Thyroid gland (tissue), 4 donors: ENCODE measurements at regions not wholly inside any gene's neighbourhood (a gene's known extent, or its start where the extent isn't known, plus 50 kb on each side); places are given as distances from the start of the nearest gene placed in this dataset.

ENCODE experiments used
- DNase-seq, 2 donors: peaks; one replicate each; pipeline ENCODE4 v3.0.0-alpha.2; 2019
- H3K27ac ChIP-seq, 3 donors: fragments of 200-600 bp; sonication (generic); 1 replicate in 2 of 3; 2 replicates in 1 of 3; pipeline ENCODE4 v1.5.1; 2016 to 2019; ENCODE audit warnings: mild to moderate bottlenecking in 1 of 3, moderate library complexity in 1 of 3
- H3K27me3 ChIP-seq: fragments of 200-600 bp; sonication (generic); one replicate; pipeline ENCODE4 v1.5.1; 2019
- H3K36me3 ChIP-seq, 2 donors: fragments of 200-600 bp; sonication (generic); one replicate each; pipeline ENCODE4 v1.5.1; 2016 to 2019
- H3K4me1 ChIP-seq, 2 donors: fragments of 200-600 bp; sonication (generic); one replicate each; pipeline ENCODE4 v1.5.1; 2017 to 2019
- H3K4me3 ChIP-seq, 3 donors: fragments of 200-600 bp; sonication (generic); replicated peaks in 1 of 3; 1 replicate in 2 of 3; 2 replicates in 1 of 3; pipeline ENCODE4 v1.5.1; 2016; ENCODE audit warnings: mild to moderate bottlenecking in 1 of 3
- H3K9me3 ChIP-seq: fragments of 200-600 bp; sonication (generic); one replicate; pipeline ENCODE4 v1.5.1; 2017
- CTCF ChIP-seq, 6 experiments: fragments of 200-600 bp in 3 of 6; fragments of 450-650 bp in 3 of 6; sonication (generic) in 3 of 6; IDR thresholded peaks; one replicate each; pipeline ENCODE4 v1.5.1; 2016 to 2019; ENCODE audit warnings: antibody characterized with exemption in 6 of 6, mild to moderate bottlenecking in 2 of 6, inconsistent platforms in 1 of 6, moderate library complexity in 1 of 6
- POLR2A ChIP-seq, 2 donors: fragments of 450-650 bp; IDR thresholded peaks; one replicate each; pipeline ENCODE4 v1.6.1; 2017; ENCODE audit warnings: antibody characterized with exemption in 2 of 2, mild to moderate bottlenecking in 2 of 2, moderate library complexity in 1 of 2
- WGBS, 2 donors: methylation state at CpG; one replicate each; pipeline ENCODE4 v1.1.5; 2017; 5-methylcytosine and 5-hydroxymethylcytosine counted together
- intact Hi-C: fragments of 100-400 bp; cut with DNase I; formaldehyde crosslinking; loops from one replicate; pipeline ENCODE4 v1.15.1; 2023

- TF ChIP-seq POLR2A (IDR thresholded peaks at IDR 0.05) (no peak), CTCF (IDR thresholded peaks at IDR 0.05) (no peak)
These were observed 130.9 kb downstream of the PAPOLA start for GRCh38 chr14:96633096-96633495.

GRCh38 chr14:96634481-96634880 lies 132.3 kb downstream of the PAPOLA start:
- WGBS, 2 donors, result 63 to 77% methylated on average over 4 to 9 of the region's 9 CpGs
- H3K4me3 ChIP-seq, result no peak overlapping the region
- H3K36me3 ChIP-seq, result no peaks in the 10 kb centered on the region
- intact Hi-C loops, result no loop called here
- no peaks in the 10 kb centered on the region for H3K27me3 ChIP-seq
- no peak for TF ChIP-seq CTCF (IDR thresholded peaks at IDR 0.05)
- TF ChIP-seq POLR2A (IDR thresholded peaks at IDR 0.05), result no peak
- H3K4me1 ChIP-seq, result no peaks in the 10 kb centered on the region
- no peaks in the 10 kb centered on the region for H3K9me3 ChIP-seq
- DNase-seq, result no peak
- H3K27ac ChIP-seq, result no peak overlapping the region

More at GRCh38 chr14:96633096-96633495, 130.9 kb downstream of the PAPOLA start:
- intact Hi-C loops, result no loop called here
- no peaks in the 10 kb centered on the region for H3K4me1 ChIP-seq
- no peak for DNase-seq
- H3K27ac ChIP-seq, result no peak overlapping the region
- no peaks in the 10 kb centered on the region for H3K27me3 ChIP-seq
- no peaks in the 10 kb centered on the region for H3K9me3 ChIP-seq
- WGBS, 2 donors, result 68 to 70% methylated on average over 2 of the region's 2 CpGs
- no peak overlapping the region for H3K4me3 ChIP-seq
- H3K36me3 ChIP-seq, result no peaks in the 10 kb centered on the region

- DNase-seq, result no peak
- Histone ChIP-seq H3K27ac (no peak overlapping the region), H3K4me1 (no peaks in the 10 kb centered on the region), H3K4me3 (no peak overlapping the region), H3K36me3 (no peaks in the 10 kb centered on the region), H3K9me3 (no peaks in the 10 kb centered on the region), H3K27me3 (no peaks in the 10 kb centered on the region)
- intact Hi-C loops, result no loop called here
- 58 to 79% methylated on average over 5 of the region's 5 CpGs for WGBS, 2 donors
- TF ChIP-seq POLR2A (IDR thresholded peaks at IDR 0.05), result no peak
- no peak for TF ChIP-seq CTCF (IDR thresholded peaks at IDR 0.05)
These were observed 132.7 kb downstream of the PAPOLA start for GRCh38 chr14:96634896-96635295.

GRCh38 chr14:96635850-96636249 lies 133.7 kb downstream of the PAPOLA start:
- 86 to 93% methylated on average over 11 of the region's 11 CpGs for WGBS, 2 donors

GRCh38 chr14:96637521-96637920 lies 135.3 kb downstream of the PAPOLA start:
- H3K4me1 ChIP-seq, result no peaks in the 10 kb centered on the region
- no peak overlapping the region for H3K4me3 ChIP-seq
- no peak overlapping the region for H3K27ac ChIP-seq
- no peaks in the 10 kb centered on the region for H3K9me3 ChIP-seq
- WGBS, 2 donors, result 92% methylated on average over 4 to 5 of the region's 5 CpGs
- H3K36me3 ChIP-seq, result no peaks in the 10 kb centered on the region
- no peak for TF ChIP-seq POLR2A (IDR thresholded peaks at IDR 0.05)
- no peak for TF ChIP-seq CTCF (IDR thresholded peaks at IDR 0.05)
- H3K27me3 ChIP-seq, result no peaks in the 10 kb centered on the region
- DNase-seq, result no peak
- intact Hi-C loops, result no loop called here

More at GRCh38 chr14:96635850-96636249, 133.7 kb downstream of the PAPOLA start:
- H3K36me3 ChIP-seq, result no peaks in the 10 kb centered on the region
- no peak overlapping the region for H3K27ac ChIP-seq
- no peaks in the 10 kb centered on the region for H3K9me3 ChIP-seq
- intact Hi-C loops, result no loop called here
- H3K27me3 ChIP-seq, result no peaks in the 10 kb centered on the region
- DNase-seq, result no peak
- no peak overlapping the region for H3K4me3 ChIP-seq
- TF ChIP-seq POLR2A (IDR thresholded peaks at IDR 0.05) (no peak), CTCF (IDR thresholded peaks at IDR 0.05) (no peak)
- H3K4me1 ChIP-seq, result no peaks in the 10 kb centered on the region
